SK-N-SH (cell line): ENCODE measurements at regions not wholly inside any gene's neighbourhood (a gene's known extent, or its start where the extent isn't known, plus 50 kb on each side); places are given as distances from the start of the nearest gene placed in this dataset.

Experiments used
- CTCF ChIA-PET: fragments of 300-600, 350-600 bp; formaldehyde crosslinking; extraction: SDS; loops from one replicate; lab custom pipeline; 2021; lab: Yijun Ruan, JAX
- POLR2A ChIA-PET: fragments of 350-600 bp; sonication (Branson Sonifier 250); formaldehyde crosslinking; extraction: SDS; loops from one replicate; lab custom pipeline; 2020; ENCODE audit warnings: antibody characterized with exemption, inconsistent platforms; lab: Yijun Ruan, JAX
- DNase-seq: peaks from one replicate; pipeline ENCODE4 v3.0.0; 2012
- H2AFZ ChIP-seq: fragments of 200-600 bp; sonication (generic); 2 replicates; pipeline ENCODE4 v1.8.1; 2016; ENCODE audit warnings: antibody characterized with exemption, mild to moderate bottlenecking, low read depth
- H3F3A ChIP-seq: fragments of 200-600 bp; sonication (generic); replicated peaks from 2 replicates; pipeline ENCODE3; 2016; ENCODE audit warnings: antibody characterized with exemption, mild to moderate bottlenecking; ENCODE audit not compliant: insufficient read depth
- H3K27ac ChIP-seq, 2 experiments: fragments of 200-500 bp in 1 of 2; fragments of 200-600 bp in 1 of 2; sonication (Bioruptor generic) in 1 of 2; sonication (generic), shearing (Covaris generic) in 1 of 2; 2 replicates each; pipeline versions ENCODE4 v1.5.1 to v1.6.1; 2014 to 2016; ENCODE audit warnings: low read depth in 2 of 2, inconsistent platforms in 1 of 2, low read length in 1 of 2, mild to moderate bottlenecking in 1 of 2, mixed read lengths in 1 of 2
- H3K27me3 ChIP-seq: fragments of 200-600 bp; sonication (generic), shearing (Covaris generic); 2 replicates; pipeline ENCODE4 v1.6.1; 2016; ENCODE audit warnings: mixed run types; ENCODE audit not compliant: insufficient read depth
- H3K36me3 ChIP-seq, 2 experiments: fragments of 200-500 bp in 1 of 2; fragments of 200-600 bp in 1 of 2; sonication (Bioruptor generic) in 1 of 2; sonication (generic) in 1 of 2; replicated peaks in 1 of 2; 2 replicates each; pipeline versions ENCODE3 to v1.5.1; 2014 to 2016; ENCODE audit warnings: low read length in 1 of 2, mild to moderate bottlenecking in 1 of 2; ENCODE audit not compliant: insufficient read depth in 2 of 2, control insufficient read depth in 1 of 2
- H3K4me1 ChIP-seq, 2 experiments: fragments of 200-500 bp in 1 of 2; fragments of 200-600 bp in 1 of 2; sonication (Bioruptor generic) in 1 of 2; sonication (generic), shearing (Covaris generic) in 1 of 2; 2 replicates each; pipeline versions ENCODE4 v1.5.1 to v1.6.1; 2014 to 2016; ENCODE audit warnings: low read depth in 1 of 2, low read length in 1 of 2, mixed run types in 1 of 2; ENCODE audit not compliant: insufficient read depth in 2 of 2, control insufficient read depth in 1 of 2
- H3K4me2 ChIP-seq: fragments of 200-600 bp; sonication (generic), shearing (Covaris generic); 2 replicates; pipeline ENCODE4 v1.6.1; 2017; ENCODE audit warnings: mixed run types
- H3K4me3 ChIP-seq, 2 experiments: fragments of 200-500 bp in 1 of 2; fragments of 200-600 bp in 1 of 2; sonication (Bioruptor generic) in 1 of 2; sonication (generic), shearing (Covaris generic) in 1 of 2; 2 replicates each; pipeline versions ENCODE4 v1.5.1 to v1.8.1; 2014 to 2016; ENCODE audit warnings: low read depth in 2 of 2, inconsistent platforms in 1 of 2, low read length in 1 of 2, mild to moderate bottlenecking in 1 of 2, mixed read lengths in 1 of 2, moderate library complexity in 1 of 2
- H3K79me2 ChIP-seq: fragments of 200-600 bp; sonication (generic); 2 replicates; pipeline ENCODE4 v1.8.1; 2017; ENCODE audit warnings: mild to moderate bottlenecking; ENCODE audit not compliant: insufficient read depth
- H3K9ac ChIP-seq: fragments of 200-600 bp; sonication (generic); 2 replicates; pipeline ENCODE4 v1.6.1; 2017; ENCODE audit warnings: mixed run types
- H3K9me2 ChIP-seq: fragments of 200-600 bp; sonication (generic); 2 replicates; pipeline ENCODE4 v1.6.1; 2017; ENCODE audit warnings: mixed run types
- H3K9me3 ChIP-seq: fragments of 200-600 bp; sonication (generic); 2 replicates; pipeline ENCODE4 v1.6.1; 2017; ENCODE audit warnings: mixed run types, mild to moderate bottlenecking, moderate library complexity
- H4K20me1 ChIP-seq: fragments of 200-600 bp; sonication (generic); 2 replicates; pipeline ENCODE4 v1.6.1; 2017; ENCODE audit warnings: mild to moderate bottlenecking, mixed run types; ENCODE audit not compliant: insufficient read depth
- CHD2 ChIP-seq: fragments of 150-350 bp; IDR thresholded peaks from 2 replicates; pipeline ENCODE4 v1.6.1; 2018; ENCODE audit warnings: low read length; ENCODE audit not compliant: partially characterized antibody
- CTCF ChIP-seq: fragments of 200-600 bp; sonication (generic); IDR thresholded peaks from 2 replicates; pipeline ENCODE4 v1.6.1; 2017; ENCODE audit warnings: antibody characterized with exemption, mild to moderate bottlenecking, moderate library complexity
- EZH2phosphoT487 ChIP-seq: fragments of 200-600 bp; sonication (generic); IDR thresholded peaks from 2 replicates; pipeline ENCODE4 v1.6.1; 2017; ENCODE audit warnings: low read depth, mixed run types, mild to moderate bottlenecking, antibody characterized with exemption, moderate library complexity, borderline replicate concordance
- FOSL2 ChIP-seq: IDR thresholded peaks from 2 replicates; pipeline ENCODE4 v1.4.0; 2012; ENCODE audit warnings: low read depth, mild to moderate bottlenecking, moderate library complexity, borderline replicate concordance
- FOXJ3 ChIP-seq: sonication (generic); formaldehyde crosslinking; IDR thresholded peaks from 2 replicates; pipeline ENCODE4 v1.5.1; 2020; ENCODE audit warnings: mild to moderate bottlenecking, missing genetic modification reagents
- JUND ChIP-seq: IDR thresholded peaks from 2 replicates; pipeline ENCODE4 v1.4.0; 2012
- MAX ChIP-seq: IDR thresholded peaks from 2 replicates; pipeline ENCODE4 v1.4.0; 2012; ENCODE audit warnings: low read depth
- MEF2A ChIP-seq: IDR thresholded peaks from 2 replicates; pipeline ENCODE4 v1.4.0; 2012; ENCODE audit warnings: low read depth, borderline replicate concordance
- NFIC ChIP-seq: IDR thresholded peaks from 2 replicates; pipeline ENCODE4 v1.4.0; 2012; ENCODE audit warnings: borderline replicate concordance
- POLR2AphosphoS5 ChIP-seq: IDR thresholded peaks from 2 replicates; pipeline ENCODE4 v1.6.1; 2012; ENCODE audit warnings: low read depth, low read length
- RAD21 ChIP-seq: IDR thresholded peaks from 2 replicates; pipeline ENCODE4 v1.6.1; 2012; ENCODE audit warnings: mild to moderate bottlenecking, low read length
- RFX5 ChIP-seq: IDR thresholded peaks from 2 replicates; pipeline ENCODE4 v1.6.1; 2012; ENCODE audit warnings: mild to moderate bottlenecking, improper control_type of control experiment, low read length
- RXRA ChIP-seq: IDR thresholded peaks from 2 replicates; pipeline ENCODE4 v1.4.0; 2012; ENCODE audit warnings: low read depth, mild to moderate bottlenecking, borderline replicate concordance
- SIN3A ChIP-seq: IDR thresholded peaks from 2 replicates; pipeline ENCODE4 v1.6.1; 2012; ENCODE audit warnings: low read depth, mild to moderate bottlenecking, low read length, moderate library complexity, borderline replicate concordance
- SMC3 ChIP-seq: IDR thresholded peaks from 2 replicates; pipeline ENCODE4 v1.6.1; 2012; ENCODE audit warnings: low read depth, low read length, improper control_type of control experiment
- TAF1 ChIP-seq: IDR thresholded peaks from 2 replicates; pipeline ENCODE4 v1.6.1; 2012; ENCODE audit warnings: low read depth, mild to moderate bottlenecking, low read length, moderate library complexity, borderline replicate concordance
- TCF12 ChIP-seq: IDR thresholded peaks from 2 replicates; pipeline ENCODE4 v1.4.0; 2012
- USF2 ChIP-seq: fragments of 150-350 bp; IDR thresholded peaks from 2 replicates; pipeline ENCODE4 v1.6.1; 2017; ENCODE audit warnings: antibody characterized with exemption, low read length, low read depth, borderline replicate concordance
- YY1 ChIP-seq: IDR thresholded peaks from 2 replicates; pipeline ENCODE4 v1.4.0; 2012; ENCODE audit warnings: low read depth, mild to moderate bottlenecking
- ZBTB33 ChIP-seq: IDR thresholded peaks from 2 replicates; pipeline ENCODE4 v1.4.0; 2012; ENCODE audit warnings: low read depth, borderline replicate concordance
- WGBS: methylation state at CpG from one replicate; pipeline ENCODE4 v1.1.6; 2017; ENCODE audit warnings: low lambda C conversion rate; 5-methylcytosine and 5-hydroxymethylcytosine counted together
- TF ChIP-seq, protein P1 (sequence below): IDR thresholded peaks from 2 replicates; pipeline ENCODE4 v1.6.1; 2012; ENCODE audit warnings: mild to moderate bottlenecking, low read depth, low read length, moderate library complexity

- no peaks in the 10 kb centered on the region for H3K27me3 ChIP-seq
- no peak overlapping the region for H3K4me2 ChIP-seq
- no peaks in the 10 kb centered on the region for H4K20me1 ChIP-seq
- H3K4me3 ChIP-seq: no peak overlapping the region
- H3K4me1 ChIP-seq: no peaks in the 10 kb centered on the region
- POLR2A ChIA-PET: no interaction called here
- H3K27ac ChIP-seq: no peak overlapping the region
- CTCF ChIA-PET: no interaction called here
- H3K36me3 ChIP-seq: no peaks in the 10 kb centered on the region
- no peak overlapping the region for H2AFZ ChIP-seq
- no peaks in the 10 kb centered on the region for H3K79me2 ChIP-seq
- no peaks in the 10 kb centered on the region for H3K9me3 ChIP-seq
- 31% methylated on average over 2 of the region's 2 CpGs for WGBS
- H3K9me2 ChIP-seq: no peaks in the 10 kb centered on the region
- no peak overlapping the region for H3K9ac ChIP-seq
- H3F3A ChIP-seq: no peaks in the 10 kb centered on the region
- no peak for DNase-seq
- TF ChIP-seq TCF12 (no peak), EZH2phosphoT487 (no peak), RFX5 (no peak), MAX (no peak), SIN3A (no peak), RAD21 (no peak), FOSL2 (no peak), YY1 (no peak), CTCF (no peak), CHD2 (no peak), NFIC (no peak)
- TF ChIP-seq, protein P1, sequence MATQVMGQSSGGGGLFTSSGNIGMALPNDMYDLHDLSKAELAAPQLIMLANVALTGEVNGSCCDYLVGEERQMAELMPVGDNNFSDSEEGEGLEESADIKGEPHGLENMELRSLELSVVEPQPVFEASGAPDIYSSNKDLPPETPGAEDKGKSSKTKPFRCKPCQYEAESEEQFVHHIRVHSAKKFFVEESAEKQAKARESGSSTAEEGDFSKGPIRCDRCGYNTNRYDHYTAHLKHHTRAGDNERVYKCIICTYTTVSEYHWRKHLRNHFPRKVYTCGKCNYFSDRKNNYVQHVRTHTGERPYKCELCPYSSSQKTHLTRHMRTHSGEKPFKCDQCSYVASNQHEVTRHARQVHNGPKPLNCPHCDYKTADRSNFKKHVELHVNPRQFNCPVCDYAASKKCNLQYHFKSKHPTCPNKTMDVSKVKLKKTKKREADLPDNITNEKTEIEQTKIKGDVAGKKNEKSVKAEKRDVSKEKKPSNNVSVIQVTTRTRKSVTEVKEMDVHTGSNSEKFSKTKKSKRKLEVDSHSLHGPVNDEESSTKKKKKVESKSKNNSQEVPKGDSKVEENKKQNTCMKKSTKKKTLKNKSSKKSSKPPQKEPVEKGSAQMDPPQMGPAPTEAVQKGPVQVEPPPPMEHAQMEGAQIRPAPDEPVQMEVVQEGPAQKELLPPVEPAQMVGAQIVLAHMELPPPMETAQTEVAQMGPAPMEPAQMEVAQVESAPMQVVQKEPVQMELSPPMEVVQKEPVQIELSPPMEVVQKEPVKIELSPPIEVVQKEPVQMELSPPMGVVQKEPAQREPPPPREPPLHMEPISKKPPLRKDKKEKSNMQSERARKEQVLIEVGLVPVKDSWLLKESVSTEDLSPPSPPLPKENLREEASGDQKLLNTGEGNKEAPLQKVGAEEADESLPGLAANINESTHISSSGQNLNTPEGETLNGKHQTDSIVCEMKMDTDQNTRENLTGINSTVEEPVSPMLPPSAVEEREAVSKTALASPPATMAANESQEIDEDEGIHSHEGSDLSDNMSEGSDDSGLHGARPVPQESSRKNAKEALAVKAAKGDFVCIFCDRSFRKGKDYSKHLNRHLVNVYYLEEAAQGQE: no peak
Observed at GRCh38 chr1:104574620-104575019, 824.9 kb downstream of the AMY1C start.

- Histone ChIP-seq H3K79me2 (no peaks in the 10 kb centered on the region), H3K9me3 (no peaks in the 10 kb centered on the region), H3K27me3 (no peaks in the 10 kb centered on the region), H3K36me3 (no peaks in the 10 kb centered on the region), H3K9ac (no peak overlapping the region), H3K9me2 (no peaks in the 10 kb centered on the region), H3F3A (no peaks in the 10 kb centered on the region), H3K27ac (no peak overlapping the region), H3K4me1 (no peaks in the 10 kb centered on the region), H2AFZ (no peak overlapping the region), H3K4me3 (no peak overlapping the region), H4K20me1 (no peaks in the 10 kb centered on the region), H3K4me2 (no peak overlapping the region)
- POLR2A ChIA-PET: no interaction called here
- WGBS: 73% methylated on average over 3 of the region's 3 CpGs
- CTCF ChIA-PET: no interaction called here
- no peak for DNase-seq
- TF ChIP-seq JUND (no peak), POLR2AphosphoS5 (no peak), SMC3 (no peak), YY1 (no peak), FOXJ3 (CRISPR knock-in tag) (no peak), USF2 (no peak), MEF2A (no peak), ZBTB33 (no peak), TAF1 (no peak), RXRA (no peak), EZH2phosphoT487 (no peak), FOSL2 (no peak)
Observed at GRCh38 chr1:104592926-104593325, 843.2 kb downstream of the AMY1C start.
